ENCODE measurements at regions not wholly inside any gene's neighbourhood (a gene's known extent, or its start where the extent isn't known, plus 50 kb on each side); places are given as distances from the start of the nearest gene placed in this dataset.

DNA sequence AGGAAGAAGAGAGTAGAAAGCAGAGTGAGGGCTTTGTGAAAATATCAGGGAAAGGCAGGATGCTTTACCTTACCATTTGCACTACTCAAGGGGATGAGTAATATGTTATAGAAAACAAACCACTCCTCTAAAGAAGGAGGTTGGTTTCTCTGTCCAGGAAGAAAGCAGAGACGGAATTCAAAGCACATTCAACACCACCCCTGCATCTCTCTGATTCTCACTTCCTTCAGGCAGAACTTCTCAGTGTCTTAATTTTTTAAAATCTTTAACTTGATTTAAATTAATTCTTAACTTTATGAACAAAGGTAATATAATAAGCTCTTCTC, 82.4 kb downstream of the NR2F2 start:
- Histone ChIP-seq H3K36me3 (ENCODE audit: control insufficient read depth, low read length) (no peaks in the 10 kb centered on the region), H3K4me1 (ENCODE audit: control insufficient read depth, low read length) (no peaks in the 10 kb centered on the region), H3K9me3 (ENCODE audit: control insufficient read depth, insufficient read depth, low read length) (no peaks in the 10 kb centered on the region), H3K79me2 (ENCODE audit: control insufficient read depth, low read length) (no peaks in the 10 kb centered on the region), H3K4me3 (ENCODE audit: low read length) (no peak overlapping the region), H3F3A (ENCODE audit: control insufficient read depth, insufficient read depth) (no peaks in the 10 kb centered on the region), H3K4me2 (ENCODE audit: low read length) (no peak overlapping the region), H3K27me3 (ENCODE audit: control insufficient read depth, low read length) (no peaks in the 10 kb centered on the region), H4K20me1 (ENCODE audit: control insufficient read depth, insufficient read depth, low read depth, low read length) (no peaks in the 10 kb centered on the region), H3K9me2 (replicated peaks; ENCODE audit: control insufficient read depth, low read length) (no peaks in the 10 kb centered on the region), H3K27ac (ENCODE audit: low read depth, low read length) (no peak overlapping the region)
- no peak for TF ChIP-seq EZH2phosphoT487 (IDR thresholded peaks at IDR 0.05; ENCODE audit: borderline replicate concordance, low read length)
- TF ChIP-seq, protein P1, sequence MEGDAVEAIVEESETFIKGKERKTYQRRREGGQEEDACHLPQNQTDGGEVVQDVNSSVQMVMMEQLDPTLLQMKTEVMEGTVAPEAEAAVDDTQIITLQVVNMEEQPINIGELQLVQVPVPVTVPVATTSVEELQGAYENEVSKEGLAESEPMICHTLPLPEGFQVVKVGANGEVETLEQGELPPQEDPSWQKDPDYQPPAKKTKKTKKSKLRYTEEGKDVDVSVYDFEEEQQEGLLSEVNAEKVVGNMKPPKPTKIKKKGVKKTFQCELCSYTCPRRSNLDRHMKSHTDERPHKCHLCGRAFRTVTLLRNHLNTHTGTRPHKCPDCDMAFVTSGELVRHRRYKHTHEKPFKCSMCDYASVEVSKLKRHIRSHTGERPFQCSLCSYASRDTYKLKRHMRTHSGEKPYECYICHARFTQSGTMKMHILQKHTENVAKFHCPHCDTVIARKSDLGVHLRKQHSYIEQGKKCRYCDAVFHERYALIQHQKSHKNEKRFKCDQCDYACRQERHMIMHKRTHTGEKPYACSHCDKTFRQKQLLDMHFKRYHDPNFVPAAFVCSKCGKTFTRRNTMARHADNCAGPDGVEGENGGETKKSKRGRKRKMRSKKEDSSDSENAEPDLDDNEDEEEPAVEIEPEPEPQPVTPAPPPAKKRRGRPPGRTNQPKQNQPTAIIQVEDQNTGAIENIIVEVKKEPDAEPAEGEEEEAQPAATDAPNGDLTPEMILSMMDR (IDR thresholded peaks at IDR 0.05; ENCODE audit: low read depth, low read length, poor library complexity, severe bottlenecking) = no peak

DNA sequence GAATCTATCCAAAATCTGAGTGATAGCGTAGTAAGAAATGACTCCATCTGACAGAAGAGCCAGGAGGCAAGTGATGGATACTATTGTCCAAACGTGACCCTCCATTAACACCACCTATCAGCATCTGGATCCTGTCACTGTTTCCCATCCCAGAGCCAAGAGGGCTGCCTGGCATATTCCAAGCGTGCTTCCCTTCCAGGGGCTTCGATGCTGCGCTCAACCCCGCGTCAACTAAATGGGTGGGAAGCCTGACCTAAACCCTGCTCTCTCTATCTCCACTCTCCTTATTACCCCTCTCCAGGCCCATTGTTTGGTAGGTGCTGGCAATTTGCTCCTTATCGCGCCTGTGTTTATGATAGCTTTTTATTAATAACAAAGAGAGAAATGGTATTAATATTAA, 83.2 kb downstream of the NR2F2 start:
- H3K36me3 ChIP-seq (ENCODE audit: control insufficient read depth, low read length) = no peaks in the 10 kb centered on the region
- TF ChIP-seq EZH2phosphoT487 (IDR thresholded peaks at IDR 0.05; ENCODE audit: borderline replicate concordance, low read length) = no peak
- TF ChIP-seq, protein P1 (IDR thresholded peaks at IDR 0.05; ENCODE audit: low read depth, low read length, poor library complexity, severe bottlenecking) = no peak
- no peaks in the 10 kb centered on the region for H3K9me2 ChIP-seq (replicated peaks; ENCODE audit: control insufficient read depth, low read length)
- H3K27ac ChIP-seq (ENCODE audit: low read depth, low read length) = no peak overlapping the region
- H3K4me1 ChIP-seq (ENCODE audit: control insufficient read depth, low read length) = no peaks in the 10 kb centered on the region
- no peaks in the 10 kb centered on the region for H3K79me2 ChIP-seq (ENCODE audit: control insufficient read depth, low read length)
- no peak overlapping the region for H3K4me2 ChIP-seq (ENCODE audit: low read length)
- H3K9me3 ChIP-seq (ENCODE audit: control insufficient read depth, insufficient read depth, low read length) = no peaks in the 10 kb centered on the region
- H3F3A ChIP-seq (ENCODE audit: control insufficient read depth, insufficient read depth) = no peaks in the 10 kb centered on the region
- no peaks in the 10 kb centered on the region for H4K20me1 ChIP-seq (ENCODE audit: control insufficient read depth, insufficient read depth, low read depth, low read length)
- H3K27me3 ChIP-seq (ENCODE audit: control insufficient read depth, low read length) = no peaks in the 10 kb centered on the region
- H3K4me3 ChIP-seq (ENCODE audit: low read length) = no peak overlapping the region

GRCh38 chr15:96414875-96415274, 84.4 kb downstream of the NR2F2 start:
- H3K9me3 ChIP-seq (ENCODE audit: control insufficient read depth, insufficient read depth, low read length) = no peaks in the 10 kb centered on the region
- no peaks in the 10 kb centered on the region for H3K36me3 ChIP-seq (ENCODE audit: control insufficient read depth, low read length)
- no peaks in the 10 kb centered on the region for H3K27me3 ChIP-seq (ENCODE audit: control insufficient read depth, low read length)
- H3K4me1 ChIP-seq (ENCODE audit: control insufficient read depth, low read length) = no peaks in the 10 kb centered on the region
- no peak overlapping the region for H3K4me3 ChIP-seq (ENCODE audit: low read length)
- H3K9me2 ChIP-seq (replicated peaks; ENCODE audit: control insufficient read depth, low read length) = no peaks in the 10 kb centered on the region
- no peak overlapping the region for H3K4me2 ChIP-seq (ENCODE audit: low read length)
- no peaks in the 10 kb centered on the region for H3K79me2 ChIP-seq (ENCODE audit: control insufficient read depth, low read length)
- H3K27ac ChIP-seq (ENCODE audit: low read depth, low read length) = no peak overlapping the region
- TF ChIP-seq, protein P1 (IDR thresholded peaks at IDR 0.05; ENCODE audit: low read depth, low read length, poor library complexity, severe bottlenecking) = no peak
- TF ChIP-seq EZH2phosphoT487 (IDR thresholded peaks at IDR 0.05; ENCODE audit: borderline replicate concordance, low read length) = no peak
- no peaks in the 10 kb centered on the region for H4K20me1 ChIP-seq (ENCODE audit: control insufficient read depth, insufficient read depth, low read depth, low read length)
- H3F3A ChIP-seq (ENCODE audit: control insufficient read depth, insufficient read depth) = no peaks in the 10 kb centered on the region
